Right lobe of liver (tissue), 6 donors: ENCODE measurements at regions not wholly inside any gene's neighbourhood (a gene's known extent, or its start where the extent isn't known, plus 50 kb on each side); places are given as distances from the start of the nearest gene placed in this dataset.

ENCODE experiments used
- ATAC-seq, 4 donors: fragments of 200-7000 bp; cut with Tn5 transposase; one replicate each; pipeline ENCODE4 v1.9.1; 2020; ENCODE audit warnings: mild to moderate bottlenecking in 4 of 4, moderate library complexity in 4 of 4
- DNase-seq, 3 donors: peaks; one replicate each; pipeline ENCODE4 v3.0.0-alpha.2; 2020
- H3K27ac ChIP-seq, 3 donors: fragments of 200-600 bp; one replicate each; pipeline ENCODE4 v1.8.0; 2022
- H3K27me3 ChIP-seq, 2 donors: fragments of 200-600 bp; one replicate each; pipeline ENCODE4 v1.8.0; 2022
- H3K36me3 ChIP-seq, 4 donors: fragments of 200-600 bp; sonication (generic) in 1 of 4; one replicate each; pipeline versions ENCODE4 v1.5.1 to v1.8.0; 2017 to 2022; ENCODE audit warnings: control low read depth in 1 of 4
- H3K4me1 ChIP-seq, 4 donors: fragments of 200-600 bp; sonication (generic) in 1 of 4; one replicate each; pipeline versions ENCODE4 v1.5.1 to v1.8.0; 2017 to 2022; ENCODE audit warnings: control low read depth in 1 of 4
- H3K4me3 ChIP-seq, 3 donors: fragments of 200-600 bp; one replicate each; pipeline ENCODE4 v1.8.0; 2022
- H3K9me3 ChIP-seq, 4 donors: fragments of 200-600 bp; sonication (generic) in 1 of 4; one replicate each; pipeline versions ENCODE4 v1.5.1 to v1.8.0; 2017 to 2022; ENCODE audit warnings: control low read depth in 1 of 4
- CTCF ChIP-seq, 4 donors: fragments of 200-600 bp in 3 of 4; fragments of 450-650 bp in 1 of 4; IDR thresholded peaks; one replicate each; pipeline versions ENCODE4 v1.5.1 to v1.8.0; 2016 to 2022; ENCODE audit warnings: antibody characterized with exemption in 4 of 4, mild to moderate bottlenecking in 2 of 4
- POLR2A ChIP-seq: fragments of 450-650 bp; IDR thresholded peaks from one replicate; pipeline ENCODE4 v1.6.1; 2017; ENCODE audit warnings: antibody characterized with exemption, mild to moderate bottlenecking
- whole genome bisulfite sequencing: methylation state at CpG from one replicate; pipeline ENCODE4 v1.1.6; 2018; ENCODE audit warnings: low coverage, low lambda C conversion rate; ENCODE audit not compliant: insufficient coverage; ENCODE audit errors: missing lambda C conversion rate; 5-methylcytosine and 5-hydroxymethylcytosine counted together
- intact Hi-C, 2 donors: fragments of 100-400 bp; cut with DNase I; formaldehyde crosslinking; loops; one replicate each; pipeline versions ENCODE4 v1.11.2 to v1.14.1; 2022
- donor health status: DM: no; HTN: yes; CAD: no.
- donor health status: DM: no; HTN: no; CAD: no.
- donor health status: DM: no; HTN: no; CAD: no.
- donor health status: DM: no; HTN: yes; CAD: no.
- donor health status: DM: no; HTN: yes; CAD: no.

DNA sequence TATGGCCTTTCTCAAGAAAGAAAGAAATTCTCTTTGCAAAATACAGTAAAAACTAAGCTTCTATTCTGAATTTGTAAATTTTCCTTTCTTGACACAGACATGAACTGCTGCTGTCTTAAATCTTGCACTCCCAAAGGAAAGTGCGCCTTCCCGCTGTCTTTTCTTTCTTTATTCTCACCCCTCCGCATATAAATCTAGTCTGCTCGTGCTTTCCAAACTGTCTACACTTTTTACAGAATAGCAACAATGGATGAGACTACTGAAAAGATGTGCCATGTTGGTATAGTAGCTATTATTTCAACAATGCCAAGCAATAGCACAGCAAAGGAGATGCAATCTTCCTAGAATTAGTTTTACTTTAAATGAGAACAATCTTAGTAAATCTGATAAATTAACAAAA lies 328.8 kb upstream of the PDE3A start:
- H3K9me3 ChIP-seq: no peaks in the 10 kb centered on the region
- TF ChIP-seq POLR2A (no peak), CTCF (IDR thresholded peaks at IDR 0.05) (no peak)
- H3K36me3 ChIP-seq: no peaks in the 10 kb centered on the region
- no peaks in the 10 kb centered on the region for H3K27me3 ChIP-seq
- intact Hi-C loops: no loop called here
- no peak for ATAC-seq
- DNase-seq: no peak
- no peak overlapping the region for H3K4me3 ChIP-seq
- no peaks in the 10 kb centered on the region for H3K4me1 ChIP-seq
- H3K27ac ChIP-seq: no peak overlapping the region
- 88% methylated on average over 4 of the region's 4 CpGs for WGBS

- Histone ChIP-seq H3K27me3 (no peaks in the 10 kb centered on the region), H3K36me3 (no peaks in the 10 kb centered on the region), H3K4me1 (no peaks in the 10 kb centered on the region), H3K4me3 (no peak overlapping the region), H3K27ac (no peak overlapping the region), H3K9me3 (no peaks in the 10 kb centered on the region)
- TF ChIP-seq POLR2A (no peak), CTCF (IDR thresholded peaks at IDR 0.05) (no peak)
- DNase-seq: no peak
- 61% methylated on average over 2 of the region's 2 CpGs for WGBS
- ATAC-seq: no peak
- intact Hi-C loops: no loop called here
Observed at GRCh38 chr12:20040184-20040583, 328.2 kb upstream of the PDE3A start.

DNA sequence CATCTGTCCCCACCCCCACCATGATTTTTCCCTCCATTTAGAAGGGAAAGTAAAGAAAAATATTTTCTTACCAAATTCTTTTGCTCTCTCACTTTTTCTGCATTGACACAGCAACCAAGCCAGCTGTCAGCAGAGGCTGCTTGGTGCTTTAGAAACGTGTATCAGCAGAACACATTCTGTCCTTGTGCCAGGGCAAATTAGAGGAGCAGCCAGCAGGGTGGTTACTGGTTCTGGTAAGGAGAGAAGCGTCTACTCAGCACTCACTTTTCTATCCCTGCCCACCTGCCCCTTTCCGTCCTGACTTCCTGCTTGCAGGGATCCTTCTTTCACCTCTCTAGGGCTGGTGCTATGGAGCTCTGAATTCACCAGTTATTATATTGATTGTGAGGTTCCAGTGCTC lies 327.5 kb upstream of the PDE3A start:
- Histone ChIP-seq H3K27ac (no peak overlapping the region), H3K4me1 (no peaks in the 10 kb centered on the region), H3K27me3 (no peaks in the 10 kb centered on the region), H3K36me3 (no peaks in the 10 kb centered on the region), H3K9me3 (no peaks in the 10 kb centered on the region), H3K4me3 (no peak overlapping the region)
- WGBS: 50% methylated on average over 3 of the region's 3 CpGs
- TF ChIP-seq CTCF (IDR thresholded peaks at IDR 0.05) (no peak), POLR2A (no peak)
- intact Hi-C loops: no loop called here
- ATAC-seq (no peak), DNase-seq (no peak)

GRCh38 chr12:20044351-20044750 lies 324.0 kb upstream of the PDE3A start:
- Histone ChIP-seq H3K36me3 (no peaks in the 10 kb centered on the region), H3K27ac (no peak overlapping the region), H3K9me3 (no peaks in the 10 kb centered on the region), H3K27me3 (no peaks in the 10 kb centered on the region), H3K4me1 (no peaks in the 10 kb centered on the region), H3K4me3 (no peak overlapping the region)
- DNase-seq (no peak), ATAC-seq (no peak)
- intact Hi-C loops: no loop called here
- 69% methylated on average over 1 of the region's 1 CpG for WGBS
- no peak for TF ChIP-seq POLR2A
- TF ChIP-seq CTCF (IDR thresholded peaks at IDR 0.05): no peak

DNA sequence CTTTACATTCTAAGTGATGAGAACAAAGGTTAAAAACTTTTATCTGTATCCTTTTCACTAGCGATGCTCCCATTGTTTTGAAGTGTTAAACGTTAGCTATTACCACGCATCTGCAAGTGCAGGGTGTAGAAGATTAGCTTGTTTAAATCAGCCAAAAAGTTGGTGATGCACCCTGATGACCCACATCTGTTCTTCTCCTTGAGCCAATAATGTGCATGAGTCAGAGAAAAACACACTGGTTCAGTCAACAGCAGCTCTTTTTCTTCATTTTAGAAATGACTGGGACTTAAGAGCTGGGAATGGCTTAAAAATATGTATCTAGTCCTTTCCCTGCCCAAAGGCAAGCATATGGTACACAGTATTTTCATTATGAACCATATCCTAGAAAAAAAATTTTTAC lies 323.5 kb upstream of the PDE3A start:
- DNase-seq (no peak), ATAC-seq (no peak)
- Histone ChIP-seq H3K4me3 (no peak overlapping the region), H3K36me3 (no peaks in the 10 kb centered on the region), H3K27me3 (no peaks in the 10 kb centered on the region), H3K4me1 (peaks cover 0 to 1% (median 0%) of the 10 kb centered on the region in 4 donors), H3K9me3 (no peaks in the 10 kb centered on the region), H3K27ac (no peak overlapping the region)
- intact Hi-C loops: no loop called here
- no peak for TF ChIP-seq CTCF (IDR thresholded peaks at IDR 0.05)
- no peak for TF ChIP-seq POLR2A
- WGBS: 45% methylated on average over 3 of the region's 3 CpGs
